ENCODE measurements at regions not wholly inside any gene's neighbourhood (a gene's known extent, or its start where the extent isn't known, plus 50 kb on each side); places are given as distances from the start of the nearest gene placed in this dataset.

DNA sequence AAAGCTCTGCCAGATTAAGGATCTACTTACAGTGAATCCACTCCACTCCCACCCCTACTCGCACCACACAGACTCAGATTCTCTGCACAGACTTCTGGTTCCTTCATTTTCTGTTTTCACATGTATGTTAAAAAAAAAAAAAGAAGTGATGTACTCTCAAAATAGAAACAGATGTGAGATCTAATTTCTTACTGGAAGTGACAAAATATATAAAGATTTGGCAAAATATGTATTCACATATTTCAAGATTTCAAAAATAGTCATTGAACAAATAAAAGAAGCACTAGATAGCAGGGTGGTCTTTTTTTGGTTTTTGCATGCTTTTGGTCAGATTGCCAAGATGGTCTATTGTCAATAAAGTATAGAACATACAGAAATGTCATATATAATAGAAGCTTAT lies 379.2 kb downstream of the TMEM167A start:
- Histone ChIP-seq H3K4me1 (no peaks in the 10 kb centered on the region), H3K36me3 (no peaks in the 10 kb centered on the region), H3K27ac (no peak overlapping the region), H3K4me3 (no peak overlapping the region), H3K27me3 (no peaks in the 10 kb centered on the region), H3K9me3 (no peaks in the 10 kb centered on the region)
- intact Hi-C loops (cut with DNase I; ENCODE audit: low total_unique reads) = no loop called here
- no peak for TF ChIP-seq POLR2A (IDR thresholded peaks at IDR 0.05)
- TF ChIP-seq, protein P1, sequence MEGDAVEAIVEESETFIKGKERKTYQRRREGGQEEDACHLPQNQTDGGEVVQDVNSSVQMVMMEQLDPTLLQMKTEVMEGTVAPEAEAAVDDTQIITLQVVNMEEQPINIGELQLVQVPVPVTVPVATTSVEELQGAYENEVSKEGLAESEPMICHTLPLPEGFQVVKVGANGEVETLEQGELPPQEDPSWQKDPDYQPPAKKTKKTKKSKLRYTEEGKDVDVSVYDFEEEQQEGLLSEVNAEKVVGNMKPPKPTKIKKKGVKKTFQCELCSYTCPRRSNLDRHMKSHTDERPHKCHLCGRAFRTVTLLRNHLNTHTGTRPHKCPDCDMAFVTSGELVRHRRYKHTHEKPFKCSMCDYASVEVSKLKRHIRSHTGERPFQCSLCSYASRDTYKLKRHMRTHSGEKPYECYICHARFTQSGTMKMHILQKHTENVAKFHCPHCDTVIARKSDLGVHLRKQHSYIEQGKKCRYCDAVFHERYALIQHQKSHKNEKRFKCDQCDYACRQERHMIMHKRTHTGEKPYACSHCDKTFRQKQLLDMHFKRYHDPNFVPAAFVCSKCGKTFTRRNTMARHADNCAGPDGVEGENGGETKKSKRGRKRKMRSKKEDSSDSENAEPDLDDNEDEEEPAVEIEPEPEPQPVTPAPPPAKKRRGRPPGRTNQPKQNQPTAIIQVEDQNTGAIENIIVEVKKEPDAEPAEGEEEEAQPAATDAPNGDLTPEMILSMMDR (IDR thresholded peaks at IDR 0.05) = no peak
- TF ChIP-seq POLR2AphosphoS5 (IDR thresholded peaks at IDR 0.05) = no peak
- DNase-seq (ENCODE audit: low spot score in 2 of 2) = no peak

DNA sequence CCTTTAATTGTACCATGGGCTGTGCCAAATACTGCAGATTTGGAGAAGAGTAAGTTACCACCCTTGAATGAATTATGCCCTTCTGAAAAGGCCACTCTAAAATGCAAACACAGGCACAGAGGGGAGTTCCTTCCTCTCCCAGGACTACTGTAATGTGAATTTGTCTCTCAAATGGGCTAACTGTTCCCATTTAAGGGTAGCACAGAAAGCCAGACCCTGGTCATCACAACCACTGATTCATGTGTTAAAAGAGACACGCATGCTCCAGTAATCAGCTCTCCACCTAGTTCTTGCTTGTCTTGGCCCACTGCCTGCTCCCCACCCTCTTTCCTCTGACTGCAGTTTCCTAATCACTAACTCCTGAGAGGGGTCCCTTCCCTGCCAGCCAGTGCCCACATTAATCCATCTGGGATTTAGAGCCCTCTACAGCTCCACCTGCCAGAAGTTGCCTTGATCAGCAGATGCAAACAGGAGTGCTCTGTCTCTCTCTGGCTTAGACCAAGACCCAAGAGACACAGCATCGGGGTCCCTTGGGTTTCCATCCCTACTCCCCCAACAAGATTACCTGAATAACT lies 382.4 kb downstream of the TMEM167A start:
- H3K4me3 ChIP-seq = no peak overlapping the region
- no peak overlapping the region for H3K27ac ChIP-seq
- no peaks in the 10 kb centered on the region for H3K36me3 ChIP-seq
- no peaks in the 10 kb centered on the region for H3K27me3 ChIP-seq
- H3K9me3 ChIP-seq = no peaks in the 10 kb centered on the region
- TF ChIP-seq, protein P1 (IDR thresholded peaks at IDR 0.05) = no peak
- TF ChIP-seq POLR2AphosphoS5 (IDR thresholded peaks at IDR 0.05) = no peak
- TF ChIP-seq POLR2A (IDR thresholded peaks at IDR 0.05) = no peak
- intact Hi-C loops (cut with DNase I; ENCODE audit: low total_unique reads) = no loop called here
- no peak for DNase-seq (ENCODE audit: low spot score in 2 of 2)
- H3K4me1 ChIP-seq = no peaks in the 10 kb centered on the region

DNA sequence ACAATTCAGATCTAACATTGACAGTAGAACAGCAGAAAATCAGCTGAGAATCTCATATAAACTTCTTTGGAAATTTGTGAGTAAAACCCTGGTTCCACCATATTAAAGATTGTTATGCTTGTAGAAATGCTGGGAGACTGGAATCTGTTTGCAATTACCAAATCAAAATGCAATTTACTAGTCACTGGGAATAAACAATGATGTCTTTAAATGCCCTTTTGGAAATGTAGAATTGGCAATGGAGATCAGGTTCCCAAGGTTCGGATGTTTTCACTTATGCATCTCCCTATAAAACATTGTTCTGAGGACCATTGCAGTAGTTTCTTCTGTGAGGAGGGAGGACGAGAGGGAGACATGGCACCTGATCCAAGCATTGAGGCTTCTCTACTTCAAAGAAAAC lies 384.4 kb downstream of the TMEM167A start:
- TF ChIP-seq POLR2AphosphoS5 (IDR thresholded peaks at IDR 0.05) (no peak), POLR2A (IDR thresholded peaks at IDR 0.05) (no peak)
- TF ChIP-seq, protein P1 (IDR thresholded peaks at IDR 0.05) = no peak
- intact Hi-C loops (cut with DNase I; ENCODE audit: low total_unique reads) = no loop called here
- no peaks in the 10 kb centered on the region for H3K9me3 ChIP-seq

DNA sequence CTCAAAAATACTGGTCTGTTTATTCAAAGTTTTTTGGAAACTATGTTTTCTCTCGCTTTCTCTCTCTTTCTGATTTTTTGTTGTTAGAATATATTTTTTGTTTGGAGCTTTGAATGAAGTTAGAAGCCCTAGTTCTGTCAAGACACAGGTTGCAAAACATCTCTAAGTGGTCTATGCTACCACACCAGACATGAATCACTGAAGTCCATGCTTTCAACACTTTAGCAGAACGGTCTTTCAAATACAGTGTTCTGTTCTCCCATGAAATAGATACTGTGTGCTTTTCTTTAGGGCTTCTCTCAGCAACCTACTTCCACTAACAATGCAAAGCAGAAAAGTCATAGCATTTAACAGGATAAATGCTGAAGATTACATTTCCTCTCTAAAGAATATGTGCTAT lies 392.5 kb downstream of the TMEM167A start:
- no peak for DNase-seq (ENCODE audit: low spot score in 2 of 2)
- Histone ChIP-seq H3K36me3 (no peaks in the 10 kb centered on the region), H3K27me3 (no peaks in the 10 kb centered on the region), H3K27ac (no peak overlapping the region), H3K9me3 (no peaks in the 10 kb centered on the region), H3K4me1 (no peaks in the 10 kb centered on the region), H3K4me3 (no peak overlapping the region)
- intact Hi-C loops (cut with DNase I; ENCODE audit: low total_unique reads) = no loop called here
- TF ChIP-seq POLR2AphosphoS5 (IDR thresholded peaks at IDR 0.05) (no peak), POLR2A (IDR thresholded peaks at IDR 0.05) (no peak)
- TF ChIP-seq, protein P1 (IDR thresholded peaks at IDR 0.05) = no peak

More for the DNA sequence above, 384.4 kb downstream of the TMEM167A start:
- Histone ChIP-seq H3K4me3 (no peak overlapping the region), H3K27ac (no peak overlapping the region), H3K27me3 (no peaks in the 10 kb centered on the region), H3K4me1 (no peaks in the 10 kb centered on the region), H3K36me3 (no peaks in the 10 kb centered on the region)
- no peak for DNase-seq (ENCODE audit: low spot score in 2 of 2)

DNA sequence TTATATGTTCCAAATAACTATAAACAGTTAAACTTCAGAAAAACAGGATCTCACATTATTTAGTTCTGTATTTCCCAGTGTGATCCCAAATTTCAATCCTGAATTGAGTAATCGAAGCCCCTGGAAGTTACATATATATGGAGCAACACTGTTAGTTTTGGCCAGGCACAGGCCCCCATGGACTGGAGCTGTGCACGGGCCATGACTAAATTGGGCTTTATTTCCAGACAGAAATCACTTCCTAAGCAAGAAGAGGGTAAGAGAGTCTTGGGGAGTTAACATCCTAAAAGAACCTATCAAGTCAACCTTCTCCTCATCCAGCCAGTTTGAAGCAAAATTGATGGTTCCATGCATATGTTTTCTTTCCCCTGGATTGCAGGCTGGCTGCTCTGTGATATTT lies 393.0 kb downstream of the TMEM167A start:
- intact Hi-C loops (cut with DNase I; ENCODE audit: low total_unique reads) = no loop called here
- no peaks in the 10 kb centered on the region for H3K27me3 ChIP-seq
- no peak for DNase-seq (ENCODE audit: low spot score in 2 of 2)
- H3K36me3 ChIP-seq = no peaks in the 10 kb centered on the region
- H3K9me3 ChIP-seq = no peaks in the 10 kb centered on the region
- H3K27ac ChIP-seq = no peak overlapping the region
- H3K4me3 ChIP-seq = no peak overlapping the region
- no peaks in the 10 kb centered on the region for H3K4me1 ChIP-seq
- TF ChIP-seq, protein P1 (IDR thresholded peaks at IDR 0.05) = no peak
- TF ChIP-seq POLR2A (IDR thresholded peaks at IDR 0.05) (no peak), POLR2AphosphoS5 (IDR thresholded peaks at IDR 0.05) (no peak)
